KMS-11 (cell line): ENCODE measurements at regions not wholly inside any gene's neighbourhood (a gene's known extent, or its start where the extent isn't known, plus 50 kb on each side); places are given as distances from the start of the nearest gene placed in this dataset.

Source experiments
- H2AFZ ChIP-seq: fragments of 200-600 bp; sonication (generic); 2 replicates; pipeline ENCODE4 v1.6.1; 2016; ENCODE audit warnings: antibody characterized with exemption, mixed run types, low read depth
- H3K27ac ChIP-seq: fragments of 200-600 bp; sonication (generic); 2 replicates; pipeline ENCODE4 v1.6.1; 2016; ENCODE audit warnings: mild to moderate bottlenecking, mixed run types
- H3K27me3 ChIP-seq: fragments of 200-600 bp; sonication (generic); 2 replicates; pipeline ENCODE4 v1.6.1; 2017; ENCODE audit warnings: mild to moderate bottlenecking, low read depth, mixed run types, moderate library complexity; ENCODE audit not compliant: insufficient read depth
- H3K36me3 ChIP-seq: fragments of 200-600 bp; sonication (generic); 2 replicates; pipeline ENCODE4 v1.6.1; 2017; ENCODE audit warnings: mild to moderate bottlenecking, mixed run types; ENCODE audit not compliant: insufficient read depth
- H3K4me1 ChIP-seq: fragments of 200-600 bp; sonication (generic); 2 replicates; pipeline ENCODE4 v1.6.1; 2016; ENCODE audit warnings: mild to moderate bottlenecking, low read depth, mixed run types; ENCODE audit not compliant: poor library complexity, severe bottlenecking
- H3K4me2 ChIP-seq: fragments of 200-600 bp; sonication (generic); 2 replicates; pipeline ENCODE4 v1.7.0; 2016; ENCODE audit warnings: mild to moderate bottlenecking, mixed run types
- H3K4me3 ChIP-seq: fragments of 200-600 bp; sonication (generic); IDR thresholded peaks from 2 replicates; pipeline ENCODE4 v1.6.1; 2017; ENCODE audit warnings: low read depth, low read length, mixed read lengths; ENCODE audit not compliant: insufficient read depth
- H3K79me2 ChIP-seq: fragments of 200-600 bp; sonication (generic); 2 replicates; pipeline ENCODE4 v1.6.1; 2016; ENCODE audit warnings: low read depth, mixed run types; ENCODE audit not compliant: insufficient read depth
- H3K9ac ChIP-seq: fragments of 200-600 bp; sonication (generic); 2 replicates; pipeline ENCODE4 v1.6.1; 2016; ENCODE audit warnings: mild to moderate bottlenecking, mixed run types
- H4K20me1 ChIP-seq: fragments of 200-600 bp; sonication (generic); 2 replicates; pipeline ENCODE4 v1.6.1; 2016; ENCODE audit warnings: mild to moderate bottlenecking, mixed run types; ENCODE audit not compliant: insufficient read depth
- CTCF ChIP-seq: fragments of 200-600 bp; sonication (generic); conservative IDR thresholded peaks from 2 replicates; pipeline ENCODE4 v1.6.1; 2017; ENCODE audit warnings: low read depth, mild to moderate bottlenecking, antibody characterized with exemption, low read length, moderate library complexity, mixed read lengths

- no peak overlapping the region for H2AFZ ChIP-seq
- no peak overlapping the region for H3K4me3 ChIP-seq
- no peak overlapping the region for H3K27ac ChIP-seq
- H4K20me1 ChIP-seq = no peaks in the 10 kb centered on the region
- H3K27me3 ChIP-seq = no peaks in the 10 kb centered on the region
- no peaks in the 10 kb centered on the region for H3K4me1 ChIP-seq
- no peak for TF ChIP-seq CTCF
- H3K4me2 ChIP-seq = no peak overlapping the region
- no peak overlapping the region for H3K9ac ChIP-seq
- no peaks in the 10 kb centered on the region for H3K79me2 ChIP-seq
- H3K36me3 ChIP-seq = no peaks in the 10 kb centered on the region
Measured at GRCh38 chr13:63120883-63121282, 1705.2 kb upstream of the PCDH20 start.

- no peaks in the 10 kb centered on the region for H3K36me3 ChIP-seq
- H3K79me2 ChIP-seq = no peaks in the 10 kb centered on the region
- no peak overlapping the region for H3K9ac ChIP-seq
- H2AFZ ChIP-seq = no peak overlapping the region
- H3K4me2 ChIP-seq = no peak overlapping the region
- no peaks in the 10 kb centered on the region for H4K20me1 ChIP-seq
- no peak overlapping the region for H3K27ac ChIP-seq
- no peak for TF ChIP-seq CTCF
- H3K4me1 ChIP-seq = no peaks in the 10 kb centered on the region
- no peaks in the 10 kb centered on the region for H3K27me3 ChIP-seq
- H3K4me3 ChIP-seq = no peak overlapping the region
Measured at GRCh38 chr13:63117710-63118109, 1702.1 kb upstream of the PCDH20 start.

GRCh38 chr13:63112799-63113395 is 1697.2 kb upstream of the PCDH20 start:
- H3K9ac ChIP-seq = no peak overlapping the region

GRCh38 chr13:63110466-63110865 is 1694.8 kb upstream of the PCDH20 start:
- Histone ChIP-seq H3K4me1 (no peaks in the 10 kb centered on the region), H3K4me3 (no peak overlapping the region), H2AFZ (no peak overlapping the region), H3K9ac (no peak overlapping the region), H3K79me2 (no peaks in the 10 kb centered on the region), H4K20me1 (no peaks in the 10 kb centered on the region), H3K27ac (no peak overlapping the region), H3K4me2 (no peak overlapping the region), H3K36me3 (no peaks in the 10 kb centered on the region), H3K27me3 (no peaks in the 10 kb centered on the region)
- no peak for TF ChIP-seq CTCF

More at GRCh38 chr13:63112799-63113395, 1697.2 kb upstream of the PCDH20 start:
- Histone ChIP-seq H3K79me2 (no peaks in the 10 kb centered on the region), H3K4me2 (no peak overlapping the region), H3K27ac (no peak overlapping the region), H3K36me3 (no peaks in the 10 kb centered on the region), H3K4me3 (no peak overlapping the region), H2AFZ (no peak overlapping the region), H3K27me3 (no peaks in the 10 kb centered on the region), H3K4me1 (no peaks in the 10 kb centered on the region), H4K20me1 (no peaks in the 10 kb centered on the region)
- TF ChIP-seq CTCF = no peak
